ENCODE measurements at regions not wholly inside any gene's neighbourhood (a gene's known extent, or its start where the extent isn't known, plus 50 kb on each side); places are given as distances from the start of the nearest gene placed in this dataset.

GRCh38 chr1:29673228-29673500 lies 436.8 kb downstream of the PTPRU start:
- no peak for DNase-seq (ENCODE audit: low read depth)

- DNase-seq (ENCODE audit: low read depth), result no peak
These were observed 436.3 kb downstream of the PTPRU start for GRCh38 chr1:29672416-29673227.

DNA sequence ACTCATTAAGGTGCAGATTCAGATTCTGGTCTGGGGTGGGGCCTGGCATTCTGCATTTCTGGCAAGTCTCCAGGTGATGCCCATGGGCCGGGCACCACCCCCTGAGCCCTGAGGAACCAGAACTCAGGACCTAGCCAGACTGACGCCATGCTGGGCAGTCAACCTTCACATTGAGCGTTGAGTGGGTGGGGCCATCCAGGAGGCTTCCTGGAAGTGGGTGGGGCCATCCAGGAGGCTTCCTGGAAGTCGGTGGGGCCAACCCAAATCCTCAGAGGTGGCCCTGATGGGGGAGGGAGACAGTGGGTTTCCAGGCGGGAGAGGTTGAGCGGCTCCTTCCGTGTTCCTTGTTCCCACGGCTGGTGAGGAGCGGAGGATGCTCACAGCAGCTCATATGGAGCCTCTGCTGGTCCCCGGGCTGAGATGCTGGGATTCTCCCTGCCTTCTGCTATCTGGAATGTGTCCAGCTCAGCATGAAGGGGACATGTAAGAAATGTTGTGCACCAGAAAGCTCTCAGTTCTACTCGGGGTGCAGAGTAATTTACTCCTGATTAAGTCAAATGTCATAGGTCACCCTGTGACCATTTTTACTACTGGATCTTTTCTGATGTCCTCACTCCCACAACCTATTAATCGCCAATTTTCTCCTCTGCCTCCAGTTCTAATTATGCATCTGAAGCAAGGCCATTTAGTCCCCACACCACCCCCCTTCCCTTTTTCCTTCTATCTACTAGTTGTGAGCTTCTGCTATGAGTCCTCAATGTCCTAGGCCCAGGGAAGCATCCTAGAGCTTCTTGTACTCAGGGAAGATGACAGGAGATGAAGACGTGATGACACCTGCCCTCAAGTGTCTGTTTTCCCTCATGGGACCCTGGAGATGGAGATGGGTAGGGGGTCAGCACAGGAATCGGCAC lies 435.4 kb downstream of the PTPRU start:
- DNase-seq (ENCODE audit: low read depth), result no peak

DNA sequence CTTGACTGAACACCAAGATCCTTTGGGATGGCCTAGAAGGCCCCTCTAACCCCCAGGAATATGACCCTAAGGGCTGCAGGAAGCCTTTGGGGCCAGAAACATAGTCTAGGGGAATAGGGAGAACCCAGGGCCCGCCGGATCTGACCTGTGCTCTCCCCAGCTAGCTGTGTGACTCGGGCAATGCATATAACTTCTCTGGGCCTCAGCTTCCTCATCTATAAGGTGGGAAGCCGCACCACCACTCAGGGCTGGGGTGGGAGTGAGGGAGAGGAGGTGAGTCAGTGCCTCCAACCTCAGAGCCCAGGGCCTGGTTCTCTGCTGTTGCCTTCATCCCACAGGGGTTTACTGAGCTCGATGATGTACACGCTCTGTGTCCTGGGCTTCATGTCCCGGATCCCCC lies 434.4 kb downstream of the PTPRU start:
- no peak for DNase-seq (ENCODE audit: low read depth)

DNA sequence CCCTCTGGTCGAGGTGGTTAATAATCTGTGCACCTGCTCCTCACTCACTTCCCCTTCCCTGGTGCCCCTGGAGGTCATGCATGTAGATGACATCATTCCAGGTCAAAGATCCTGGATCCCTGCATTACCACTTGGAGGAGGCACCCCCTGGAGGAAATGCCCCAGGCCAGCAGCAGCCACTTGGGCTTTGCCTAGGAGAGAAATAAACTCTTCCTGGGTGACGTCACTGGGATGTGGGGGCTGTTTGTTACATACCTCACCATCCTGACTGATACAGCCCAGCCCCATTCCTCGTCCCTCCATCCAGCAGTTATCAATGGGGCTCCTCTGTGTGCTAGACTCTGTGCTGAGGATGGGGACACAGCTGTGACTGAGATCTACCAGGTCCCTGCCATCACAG lies 433.6 kb downstream of the PTPRU start:
- no peak for DNase-seq (ENCODE audit: low read depth)

DNA sequence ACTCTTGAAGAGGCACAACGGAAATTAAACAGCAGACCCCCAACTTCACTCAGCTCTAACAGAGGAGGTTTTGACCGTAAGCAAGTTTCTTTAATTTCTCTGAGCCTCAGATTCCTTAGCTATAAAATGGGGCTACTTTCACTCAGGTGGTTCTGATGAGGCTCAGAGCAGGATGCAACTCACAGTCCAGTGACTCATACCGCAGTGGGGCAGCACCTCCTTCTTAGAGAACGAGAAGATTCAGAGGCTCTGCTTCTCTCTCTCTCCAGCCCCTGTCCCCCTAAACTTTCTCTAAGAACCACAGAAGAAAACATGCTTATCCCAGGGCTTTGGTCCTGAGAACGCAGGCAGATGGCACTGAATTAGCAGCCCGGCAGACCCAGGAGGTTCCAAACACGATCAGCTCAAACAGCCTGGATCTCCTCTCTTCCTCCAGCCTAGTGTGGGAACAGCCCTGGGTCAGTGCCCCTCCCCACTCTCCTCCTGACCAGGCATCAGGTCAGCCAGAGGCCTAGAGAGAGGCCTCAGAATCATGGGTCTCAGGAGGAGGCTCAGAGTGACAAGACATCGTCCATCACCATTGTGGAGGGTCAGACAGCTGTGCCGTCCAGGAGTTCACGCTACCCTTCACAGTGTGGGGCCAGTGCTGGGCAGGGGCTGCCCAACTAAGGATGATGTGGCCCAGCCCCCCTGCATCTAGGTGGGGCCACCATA lies 433.0 kb downstream of the PTPRU start:
- DNase-seq (ENCODE audit: low read depth), result no peak

DNA sequence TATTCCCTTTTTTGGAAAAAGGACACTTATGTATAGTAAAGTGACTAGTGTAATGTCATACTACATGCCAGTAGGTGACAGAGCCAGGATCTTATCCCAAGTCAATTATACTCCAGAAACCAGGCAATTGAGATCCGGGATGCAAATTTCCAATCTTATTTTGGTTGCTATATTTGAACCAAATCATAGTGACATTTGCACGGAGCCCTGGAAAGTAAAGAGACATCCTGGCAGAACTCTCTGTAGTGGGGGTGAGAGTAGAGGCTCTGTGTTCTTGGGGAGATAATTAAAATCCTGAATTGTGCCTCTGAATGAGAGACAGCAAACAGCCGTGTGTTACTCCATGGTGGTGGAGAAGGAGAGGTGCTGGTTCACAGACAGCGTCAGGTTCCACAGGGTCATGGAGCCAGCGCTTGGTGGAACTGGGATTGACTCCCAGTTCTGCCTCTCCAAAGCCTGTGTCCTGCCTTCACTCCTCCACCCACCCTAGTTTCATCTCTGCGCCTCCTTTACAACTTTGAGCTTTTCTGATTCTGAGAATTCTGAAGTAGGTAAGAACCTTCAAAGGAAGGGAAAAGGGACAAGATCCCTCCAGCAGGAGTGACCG lies 432.3 kb downstream of the PTPRU start:
- DNase-seq (ENCODE audit: low read depth), result no peak

DNA sequence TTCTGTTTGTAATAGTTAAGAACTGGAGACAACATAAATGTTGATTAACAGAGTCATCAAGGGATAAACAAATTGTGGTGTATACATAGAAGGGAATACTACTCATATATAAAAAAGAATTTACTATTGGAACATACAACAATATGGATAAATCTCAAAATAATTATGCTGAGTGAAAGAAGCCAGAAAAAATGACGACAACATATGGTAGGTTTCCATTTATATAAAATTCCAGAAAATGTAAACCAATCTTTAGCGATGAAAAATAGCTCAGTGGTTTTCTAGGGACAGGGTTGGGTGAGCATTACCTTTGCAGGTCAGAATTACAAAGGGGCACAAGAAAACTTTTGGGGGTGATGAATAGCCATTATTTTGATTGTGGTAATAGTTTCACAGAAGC lies 431.6 kb downstream of the PTPRU start:
- no peak for DNase-seq (ENCODE audit: low read depth)

GRCh38 chr1:29664711-29665110 lies 428.4 kb downstream of the PTPRU start:
- DNase-seq (ENCODE audit: low read depth), result no peak

GRCh38 chr1:29658688-29659087 lies 422.4 kb downstream of the PTPRU start:
- DNase-seq (ENCODE audit: low read depth), result no peak

DNA sequence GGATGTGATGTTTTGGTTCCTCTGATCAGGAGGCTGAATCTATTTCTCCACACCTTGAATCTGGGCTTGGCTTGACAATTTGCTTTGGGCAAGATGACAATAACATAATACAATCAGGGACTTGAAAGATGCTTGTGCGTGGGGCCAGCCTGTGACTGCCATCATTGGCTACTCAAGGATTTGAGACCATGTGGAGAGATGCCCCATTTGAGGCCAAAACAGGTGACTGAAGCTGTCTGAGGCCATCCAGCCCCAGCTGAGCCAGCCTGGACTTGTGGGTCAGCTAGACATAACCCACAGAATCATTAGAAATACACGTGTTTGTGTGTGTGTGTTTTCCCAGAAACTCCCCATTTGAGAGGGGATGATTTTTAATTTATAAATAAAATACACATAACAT lies 421.5 kb downstream of the PTPRU start:
- DNase-seq (ENCODE audit: low read depth), result no peak

- DNase-seq (ENCODE audit: low read depth), result peak; percentile 21
These were observed 419.9 kb downstream of the PTPRU start for GRCh38 chr1:29655945-29656850.

GRCh38 chr1:29655145-29655544 lies 418.8 kb downstream of the PTPRU start:
- no peak for DNase-seq (ENCODE audit: low read depth)

DNA sequence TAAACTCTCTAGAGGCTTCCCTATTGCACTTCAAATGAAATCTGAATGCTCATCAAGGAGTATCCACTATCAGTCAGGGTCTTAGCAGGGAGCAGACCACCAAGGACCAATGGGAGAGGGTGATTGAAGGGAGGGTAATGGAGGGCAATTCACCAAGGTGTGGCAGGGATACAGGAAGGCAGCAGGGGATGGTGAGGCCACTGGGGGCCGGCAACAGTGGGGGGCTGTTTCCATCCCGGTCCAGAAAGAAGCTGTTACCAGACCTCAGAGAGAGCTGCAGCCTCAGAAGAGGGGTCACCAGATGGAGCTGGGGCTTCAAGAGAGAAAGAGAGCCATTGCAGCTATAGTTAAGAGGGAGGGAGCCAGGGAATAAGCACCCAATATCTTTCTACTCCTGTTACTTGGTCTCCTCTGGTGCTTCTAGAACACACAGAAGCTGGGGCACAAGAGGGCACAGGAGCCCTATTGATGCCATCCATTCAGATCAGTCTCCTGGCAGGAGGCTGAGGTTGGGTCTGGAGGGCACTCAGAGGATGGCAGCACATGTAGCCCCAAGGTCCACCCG lies 417.6 kb downstream of the PTPRU start:
- DNase-seq (ENCODE audit: low read depth), result no peak

DNA sequence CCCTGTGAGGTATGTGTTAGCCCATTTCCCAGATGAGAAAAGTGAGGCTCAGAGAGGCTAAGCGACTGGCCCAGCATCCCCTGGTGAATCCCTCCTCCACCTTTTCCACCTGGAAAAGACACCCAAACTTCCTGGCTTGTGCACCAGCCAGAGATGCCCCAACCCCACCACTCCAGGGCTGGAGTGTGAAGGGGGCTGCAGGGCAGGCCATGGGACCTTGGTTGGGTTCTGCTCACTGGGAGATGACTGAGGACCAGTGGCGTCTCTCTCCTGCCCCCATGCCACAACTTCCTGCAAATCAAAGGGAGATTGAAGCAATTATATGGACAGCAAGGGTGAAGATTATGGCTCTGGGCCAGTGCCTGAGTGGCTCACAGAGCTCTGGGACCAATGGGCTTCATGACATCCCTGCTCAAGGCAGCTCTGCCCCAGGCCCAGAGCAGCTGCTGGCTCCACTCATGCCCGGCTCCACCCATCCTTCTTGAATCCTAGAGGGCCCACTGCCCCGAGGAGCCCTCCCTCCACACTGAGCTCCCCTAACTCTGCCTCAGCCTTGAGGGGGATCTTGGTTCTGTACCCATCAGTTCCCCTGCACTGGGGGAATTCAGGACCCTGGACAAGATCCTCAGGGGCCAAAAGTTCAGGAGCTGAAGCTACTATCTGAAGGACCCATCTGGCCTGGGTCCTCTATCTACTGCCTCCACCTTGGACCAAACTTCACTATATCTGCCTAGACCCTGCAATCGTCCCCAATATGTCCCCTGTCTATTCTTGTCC lies 416.9 kb downstream of the PTPRU start:
- no peak for DNase-seq (ENCODE audit: low read depth)

- DNase-seq (ENCODE audit: low read depth), result no peak
These were observed 415.7 kb downstream of the PTPRU start for GRCh38 chr1:29651684-29652665.

- DNase-seq (ENCODE audit: low read depth), result no peak
These were observed 414.9 kb downstream of the PTPRU start for GRCh38 chr1:29651246-29651645.

DNA sequence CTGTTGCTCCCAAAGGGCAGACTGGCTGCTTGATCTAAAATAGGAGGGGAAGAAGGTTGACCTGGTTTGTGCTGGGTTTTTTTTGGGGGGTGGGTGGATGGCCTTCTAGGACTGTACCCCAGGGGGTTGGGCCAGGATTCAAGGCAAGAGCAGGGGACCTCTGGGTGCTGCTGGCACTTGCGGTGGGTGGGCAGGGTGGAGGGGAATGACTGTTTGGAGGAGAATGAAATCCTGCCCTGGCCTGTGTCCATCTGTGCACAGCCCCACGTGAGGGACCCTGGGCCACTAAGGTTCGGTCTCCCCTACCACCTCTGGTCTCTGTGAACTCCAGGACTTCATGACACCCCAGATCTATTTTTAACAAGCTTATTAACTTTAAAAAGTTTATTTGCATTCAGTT lies 414.2 kb downstream of the PTPRU start:
- no peak for DNase-seq (ENCODE audit: low read depth)

GRCh38 chr1:29650041-29650400 lies 413.7 kb downstream of the PTPRU start:
- peak; percentile 45 for DNase-seq (ENCODE audit: low read depth)

Measured in M059J (cell line).